Activated naive CD4-positive, alpha-beta T cell treated with anti-CD3 and anti-CD28 coated beads, Interleukin-2, amount 50 U/mL, for 72 hours (primary cell): ENCODE measurements at regions not wholly inside any gene's neighbourhood (a gene's known extent, or its start where the extent isn't known, plus 50 kb on each side); places are given as distances from the start of the nearest gene placed in this dataset.
"Not testable (repeated sequence)": the region's sequence is repeated elsewhere in the genome, so short reads cannot be mapped to it uniquely, and the experiment has no call there.

ENCODE experiments used
- ATAC-seq, 2 donors: fragments of 150-1000 bp; cut with Tn5 transposase; 2 replicates each; pipeline ENCODE4 v1.10.0; 2021; ENCODE audit warnings: mild to moderate bottlenecking in 2 of 2, moderate library complexity in 2 of 2
- DNase-seq, 2 donors: peaks; one replicate each; pipeline ENCODE4 v3.0.0; 2021 to 2022; ENCODE audit warnings: low spot score in 2 of 2
- H3K27ac Mint-ChIP-seq, 2 donors: one replicate each; pipeline ENCODE4 v1.8.0; 2022; ENCODE audit warnings: mild to moderate bottlenecking in 2 of 2, mixed read lengths in 2 of 2
- H3K36me3 Mint-ChIP-seq, 2 donors: one replicate each; pipeline ENCODE4 v1.8.0; 2022; ENCODE audit warnings: mixed read lengths in 2 of 2
- H3K9me3 Mint-ChIP-seq, 2 donors: one replicate each; pipeline ENCODE4 v1.8.0; 2022; ENCODE audit warnings: mixed read lengths in 2 of 2

DNA sequence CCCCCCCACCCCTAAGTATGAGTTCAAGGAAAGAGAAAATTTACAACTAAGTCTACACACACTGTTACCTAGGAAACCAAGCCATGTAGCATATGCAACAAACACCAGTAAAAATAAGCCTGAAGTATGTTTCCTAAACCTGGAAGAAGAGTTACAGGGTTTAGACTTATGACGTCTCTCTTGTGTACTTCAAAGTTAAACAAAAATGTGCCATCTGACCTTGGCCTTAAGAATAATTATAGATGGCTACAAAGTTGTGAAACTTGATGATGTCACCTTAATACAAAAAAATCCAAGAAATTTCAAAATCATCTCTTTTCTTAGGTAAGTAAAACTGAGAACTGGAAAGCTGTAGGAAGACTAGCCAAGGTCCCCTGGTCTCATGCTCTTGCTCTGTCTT is 297.6 kb upstream of the NRXN1 start:
- Mint-ChIP-seq H3K36me3 (no peaks in the 10 kb centered on the region), H3K27ac (no peak overlapping the region), H3K9me3 (peaks cover 5 to 8% of the 10 kb centered on the region in 2 donors)
- no peak for ATAC-seq
- no peak for DNase-seq

DNA sequence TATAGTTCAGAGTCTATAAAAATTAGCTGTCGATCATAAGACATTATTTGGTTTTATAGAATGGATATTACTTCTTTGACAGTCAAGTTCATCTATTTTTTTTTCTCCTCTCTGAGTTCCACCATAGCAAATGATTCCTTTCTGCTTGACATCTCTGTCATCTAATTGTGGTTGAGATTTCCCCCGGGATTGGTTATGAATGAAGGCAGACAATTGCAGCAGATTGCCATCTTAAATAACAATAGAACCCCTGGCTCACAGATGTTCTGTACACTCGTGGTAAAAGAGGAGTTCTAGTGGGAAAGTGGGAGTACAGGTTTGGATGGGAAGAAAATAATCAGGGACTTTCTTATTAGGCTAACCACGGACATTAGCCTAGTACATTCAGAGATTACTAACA is 292.1 kb upstream of the NRXN1 start:
- no peak overlapping the region for H3K27ac Mint-ChIP-seq
- ATAC-seq: no peak

DNA sequence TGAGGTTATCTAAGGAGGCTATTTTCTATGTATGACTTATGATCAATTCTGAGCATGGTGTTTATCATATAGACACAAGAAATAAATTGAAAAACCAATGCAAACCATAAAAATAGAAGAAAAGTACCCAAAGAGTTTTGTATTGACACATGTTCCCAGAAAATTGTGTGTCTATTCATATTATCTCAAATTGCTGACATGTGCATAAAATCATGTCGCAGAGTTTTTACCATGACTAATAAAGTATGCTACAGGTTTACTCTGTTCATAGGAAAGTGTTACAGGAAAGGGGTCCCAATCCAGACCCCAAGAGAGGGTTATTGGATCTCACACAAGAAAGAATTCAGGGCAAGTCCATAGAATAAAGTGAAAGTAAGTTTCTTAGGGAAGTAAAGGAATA is 290.7 kb upstream of the NRXN1 start:
- no peak for ATAC-seq
- Mint-ChIP-seq H3K36me3 (peaks cover 0 to 5% of the 10 kb centered on the region in 2 donors), H3K27ac (no peak overlapping the region), H3K9me3 (peaks cover 0 to 12% of the 10 kb centered on the region in 2 donors)
- no peak for DNase-seq

More for the DNA sequence above, 292.1 kb upstream of the NRXN1 start:
- H3K36me3 Mint-ChIP-seq: no peaks in the 10 kb centered on the region
- no peak for DNase-seq
- H3K9me3 Mint-ChIP-seq: peaks cover 0 to 6% of the 10 kb centered on the region in 2 donors

DNA sequence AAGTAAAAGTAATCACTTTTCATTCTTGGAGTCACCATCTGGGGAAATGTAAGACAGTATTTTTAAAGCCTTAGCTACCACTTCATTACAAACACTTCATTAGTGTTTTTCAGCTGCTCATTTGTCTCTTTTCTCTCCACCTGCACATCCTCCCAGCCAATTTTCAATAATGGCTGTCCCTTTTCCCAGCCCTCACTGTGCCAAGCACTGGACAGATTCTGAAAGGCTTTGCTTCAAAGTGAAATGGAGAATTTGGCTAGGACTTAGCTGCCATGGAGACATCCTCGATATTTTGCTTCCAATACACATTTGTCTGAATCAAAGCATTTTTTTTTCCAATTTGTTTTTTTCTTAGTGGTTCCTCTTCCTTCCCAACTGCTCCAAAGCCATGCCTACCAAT is 272.4 kb upstream of the NRXN1 start:
- no peaks in the 10 kb centered on the region for H3K36me3 Mint-ChIP-seq
- ATAC-seq (no peak), DNase-seq (no peak)
- peaks cover 9 to 11% of the 10 kb centered on the region in 2 donors for H3K9me3 Mint-ChIP-seq
- no peak overlapping the region for H3K27ac Mint-ChIP-seq

DNA sequence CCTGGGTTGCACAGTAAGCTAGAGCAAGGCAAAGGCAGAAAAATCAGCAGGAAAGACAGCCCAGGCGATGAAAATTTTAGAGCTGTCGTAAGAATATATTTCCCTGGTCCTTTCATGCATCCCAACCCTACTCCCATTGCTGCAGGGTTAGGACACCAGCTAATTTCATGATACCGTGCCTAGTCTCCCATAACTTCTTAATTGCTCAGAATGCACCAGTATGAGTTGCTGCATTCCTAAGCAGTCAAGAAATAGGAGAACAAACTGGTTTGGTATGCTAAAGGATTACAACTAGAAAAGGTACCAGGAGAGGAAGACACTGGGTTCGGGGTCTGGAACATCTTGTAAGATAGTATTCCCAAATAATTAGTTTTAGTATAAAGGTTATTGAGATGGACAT is 269.4 kb upstream of the NRXN1 start:
- no peak for DNase-seq
- ATAC-seq: no peak
- no peaks in the 10 kb centered on the region for H3K36me3 Mint-ChIP-seq
- H3K9me3 Mint-ChIP-seq: peaks cover 9 to 17% of the 10 kb centered on the region in 2 donors
- H3K27ac Mint-ChIP-seq: no peak overlapping the region

DNA sequence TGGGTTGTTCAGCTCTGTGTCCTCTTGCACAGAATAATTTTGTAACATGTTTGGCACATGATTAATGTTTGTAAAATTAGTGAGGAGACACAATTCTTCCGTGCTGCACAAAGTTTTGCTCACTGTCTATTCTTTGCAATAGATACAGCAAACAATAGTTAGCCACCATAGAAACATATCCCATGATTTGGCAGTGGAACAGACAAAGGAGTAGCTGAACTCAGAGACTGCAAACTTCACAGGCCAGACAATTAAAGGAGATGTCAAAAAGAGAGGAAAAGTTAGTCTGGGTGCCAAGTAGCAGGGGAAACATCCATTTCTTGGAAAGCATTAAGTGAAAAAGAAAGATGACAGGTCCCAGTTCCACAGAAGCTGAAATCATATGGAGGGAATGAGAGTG is 267.4 kb upstream of the NRXN1 start:
- ATAC-seq (no peak), DNase-seq (no peak)
- H3K27ac Mint-ChIP-seq: no peak overlapping the region
- no peaks in the 10 kb centered on the region for H3K36me3 Mint-ChIP-seq
- peaks cover 9 to 10% of the 10 kb centered on the region in 2 donors for H3K9me3 Mint-ChIP-seq

DNA sequence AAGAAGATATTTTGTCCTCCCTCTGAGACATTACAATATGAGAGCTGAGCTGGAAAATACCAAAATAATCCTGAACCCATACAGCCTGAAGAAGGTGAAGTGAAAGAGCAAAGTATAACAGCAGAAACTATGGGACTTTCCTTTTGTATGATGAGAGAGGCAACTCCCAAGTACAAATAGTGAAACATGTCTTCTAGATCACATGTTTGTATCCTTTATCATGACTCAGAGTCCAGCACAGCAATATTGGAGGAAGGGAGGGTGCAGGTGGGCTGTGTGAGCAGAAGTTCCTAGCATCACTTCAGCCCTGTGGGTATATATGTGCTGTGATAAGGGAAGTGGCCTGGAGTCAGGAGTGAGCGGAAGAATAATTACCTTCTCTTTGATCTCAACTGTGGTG is 265.6 kb upstream of the NRXN1 start:
- peaks cover 9 to 10% of the 10 kb centered on the region in 2 donors for H3K9me3 Mint-ChIP-seq
- H3K27ac Mint-ChIP-seq: no peak overlapping the region
- ATAC-seq (no peak), DNase-seq (no peak)
- H3K36me3 Mint-ChIP-seq: no peaks in the 10 kb centered on the region

DNA sequence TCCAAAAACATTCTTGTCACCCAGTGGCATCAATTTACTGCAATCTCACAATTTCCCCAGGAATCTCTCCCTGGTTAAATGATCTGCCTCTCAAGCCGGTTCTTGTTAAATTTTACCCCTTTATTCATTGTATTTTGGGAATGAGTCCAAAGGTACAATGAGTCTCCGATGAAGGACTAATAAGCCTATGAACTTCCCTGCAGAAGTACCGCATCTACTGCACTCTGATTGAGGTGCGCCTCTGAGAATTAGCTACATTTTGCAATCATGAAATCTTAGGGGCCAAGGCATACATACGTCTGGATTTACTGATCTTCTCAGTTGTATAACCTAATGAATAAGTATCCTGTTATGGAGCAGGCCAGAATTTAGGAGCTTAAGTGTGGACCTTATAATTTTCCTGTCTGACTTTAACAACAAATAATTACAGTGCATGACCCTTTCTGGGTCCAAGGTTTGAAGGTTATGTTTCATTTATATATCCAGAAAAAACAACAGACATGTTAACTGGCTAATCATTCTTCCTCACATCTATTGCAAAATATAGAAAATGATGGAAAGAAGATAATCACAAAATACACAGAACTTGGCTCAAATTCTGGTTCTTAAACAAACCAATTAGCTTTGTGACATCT is 261.8 kb upstream of the NRXN1 start:
- DNase-seq (no peak), ATAC-seq (no peak)
- H3K27ac Mint-ChIP-seq: no peak overlapping the region
- no peaks in the 10 kb centered on the region for H3K36me3 Mint-ChIP-seq
- peaks cover 12 to 24% of the 10 kb centered on the region in 2 donors for H3K9me3 Mint-ChIP-seq

DNA sequence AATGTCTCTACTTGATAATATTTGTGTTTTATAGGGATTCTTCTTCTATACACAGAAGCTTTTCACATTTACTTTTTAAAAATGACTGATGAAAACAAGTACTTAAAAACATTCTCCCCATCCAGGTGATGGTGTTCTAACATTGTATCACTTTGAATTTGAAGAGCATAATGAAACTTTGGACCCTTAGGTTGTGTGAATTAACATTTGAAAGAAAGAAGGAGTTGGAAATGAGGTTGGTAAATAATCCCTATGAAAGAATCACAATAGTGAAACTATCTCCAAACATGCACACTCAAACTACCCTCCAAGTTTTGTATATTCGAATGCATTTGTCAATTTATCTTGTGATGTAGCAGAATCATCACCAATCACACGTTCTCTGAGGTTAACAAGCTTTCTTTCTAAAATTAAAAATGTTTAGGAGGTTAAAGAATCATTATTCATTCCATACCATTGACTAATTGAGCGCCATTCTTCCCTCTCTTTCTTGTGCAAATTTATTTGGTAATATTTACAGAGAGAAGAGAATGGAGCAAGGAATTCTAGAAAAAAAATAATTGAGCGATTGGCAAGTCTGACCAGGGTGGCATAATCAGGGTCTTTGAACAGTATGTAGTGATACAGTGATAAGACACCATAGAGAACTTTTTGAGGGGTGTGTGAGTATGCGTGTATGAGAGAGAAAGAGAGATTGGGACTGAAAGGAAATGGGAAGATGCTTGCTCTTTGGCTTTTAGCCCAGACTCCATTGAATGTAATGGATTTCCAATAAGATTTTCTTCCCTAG is 260.0 kb upstream of the NRXN1 start:
- Mint-ChIP-seq H3K36me3 (no peaks in the 10 kb centered on the region), H3K27ac (peak overlapping the region in 1 of 2 donors; percentile 7), H3K9me3 (peaks cover 12 to 18% of the 10 kb centered on the region in 2 donors)
- DNase-seq: no peak
- ATAC-seq: no peak

DNA sequence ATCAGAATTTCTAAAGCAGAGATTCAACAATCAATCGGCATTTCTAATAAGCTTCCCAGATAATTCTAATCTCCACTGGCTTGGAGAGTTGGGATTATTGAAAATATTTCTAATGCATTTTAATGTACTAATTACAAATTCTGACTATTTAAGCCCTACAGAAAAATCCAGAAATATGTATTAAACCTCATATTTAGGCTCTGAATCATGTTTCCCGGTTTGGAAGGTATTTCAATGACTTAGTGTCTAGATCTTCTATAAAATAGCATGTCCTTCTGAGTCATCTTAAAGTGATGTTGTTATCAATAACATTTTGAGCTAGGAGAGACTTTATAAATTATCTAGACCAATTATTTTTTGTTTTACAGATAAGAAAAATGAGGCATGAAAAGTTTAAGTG is 258.8 kb upstream of the NRXN1 start:
- Mint-ChIP-seq H3K27ac (no peak overlapping the region), H3K36me3 (no peaks in the 10 kb centered on the region), H3K9me3 (peaks cover 22 to 28% of the 10 kb centered on the region in 2 donors)
- DNase-seq: no peak
- no peak for ATAC-seq

DNA sequence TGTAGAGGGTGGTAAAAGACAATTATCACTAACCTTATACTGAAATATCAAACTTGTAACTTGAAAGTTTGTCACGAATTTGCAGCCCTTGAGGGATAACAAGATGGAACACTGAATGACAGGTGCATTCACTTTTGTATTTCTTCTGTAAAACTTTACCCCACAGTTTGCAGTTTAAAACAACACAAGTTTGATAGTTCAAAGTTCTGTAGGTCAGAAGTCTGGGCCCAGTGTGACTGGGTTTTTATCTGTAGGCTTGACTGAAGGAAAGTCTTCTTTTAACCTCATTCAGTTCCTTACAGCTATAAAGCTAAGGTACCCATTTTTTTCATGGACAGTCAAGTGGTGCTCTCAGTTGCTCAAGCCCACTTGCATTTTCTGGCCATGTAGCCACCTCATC is 257.1 kb upstream of the NRXN1 start:
- DNase-seq (no peak), ATAC-seq (no peak)
- peaks cover 23 to 32% of the 10 kb centered on the region in 2 donors for H3K9me3 Mint-ChIP-seq

DNA sequence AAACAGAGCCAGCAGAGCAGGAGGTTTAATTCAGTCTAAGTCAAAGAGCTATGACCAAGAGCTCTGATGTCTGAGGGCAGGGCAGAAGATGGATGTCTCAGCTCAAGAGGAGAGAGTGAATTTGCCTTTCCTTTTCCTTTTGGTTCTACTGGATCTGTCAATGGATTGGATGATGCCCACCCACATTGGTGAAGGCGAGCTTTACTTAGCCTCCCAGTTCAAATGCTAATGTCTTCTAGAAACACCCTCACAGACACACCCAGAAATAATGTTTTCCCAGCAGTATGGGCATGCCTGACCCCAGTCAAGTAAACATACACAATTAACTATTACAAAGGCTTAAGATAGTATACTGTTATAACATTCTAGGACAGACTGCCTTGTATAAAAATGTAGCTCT is 236.3 kb upstream of the NRXN1 start:
- DNase-seq (no peak), ATAC-seq (no peak)
- no peak overlapping the region for H3K27ac Mint-ChIP-seq
- no peaks in the 10 kb centered on the region for H3K36me3 Mint-ChIP-seq
- peaks cover 0 to 3% of the 10 kb centered on the region in 2 donors for H3K9me3 Mint-ChIP-seq

More for the DNA sequence above, 257.1 kb upstream of the NRXN1 start:
- Mint-ChIP-seq H3K27ac (no peak overlapping the region), H3K36me3 (no peaks in the 10 kb centered on the region)

DNA sequence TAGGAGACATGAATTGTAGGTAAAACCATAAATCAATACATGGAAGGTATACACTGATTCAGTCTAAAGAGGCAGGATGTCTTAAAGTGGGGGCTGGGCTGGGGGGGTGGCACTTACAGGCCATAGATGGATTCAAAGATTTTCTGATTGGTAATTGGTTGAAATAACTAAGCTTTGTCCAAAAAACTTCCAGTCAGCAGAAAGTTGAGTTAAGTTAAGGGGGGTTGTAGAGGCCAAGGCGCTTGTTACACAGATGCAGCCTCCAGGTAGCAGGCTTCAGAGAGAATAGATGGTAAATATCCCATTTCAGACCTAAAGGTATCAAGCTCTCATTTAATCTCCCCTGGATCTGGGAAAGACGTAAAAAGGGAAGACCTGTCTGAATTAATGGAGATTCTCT is 233.6 kb upstream of the NRXN1 start:
- Mint-ChIP-seq H3K36me3 (no peaks in the 10 kb centered on the region), H3K27ac (no peak overlapping the region), H3K9me3 (peaks cover 0 to 6% of the 10 kb centered on the region in 2 donors)
- DNase-seq (no peak), ATAC-seq (no peak)

DNA sequence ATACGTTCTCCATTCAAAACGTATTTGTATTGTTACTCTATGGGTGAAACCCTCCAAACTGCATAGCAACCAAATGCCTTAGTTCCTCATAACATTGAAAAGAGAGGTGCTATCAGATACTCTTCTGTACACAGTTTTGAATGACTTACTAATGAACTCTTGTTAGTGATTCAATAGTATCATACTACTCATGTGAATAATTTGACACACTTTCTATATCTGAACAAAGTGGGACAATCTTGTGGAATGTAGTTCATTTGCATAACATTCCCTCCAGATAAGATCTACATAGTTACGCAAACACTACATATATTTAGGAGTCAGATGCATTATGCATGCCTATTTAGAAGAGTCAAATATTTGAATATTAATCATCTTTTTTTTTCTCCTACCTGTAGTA is 232.0 kb upstream of the NRXN1 start:
- no peak for ATAC-seq
- peaks cover 0 to 7% of the 10 kb centered on the region in 2 donors for H3K9me3 Mint-ChIP-seq
- H3K27ac Mint-ChIP-seq: no peak overlapping the region
- H3K36me3 Mint-ChIP-seq: no peaks in the 10 kb centered on the region
- DNase-seq: no peak

DNA sequence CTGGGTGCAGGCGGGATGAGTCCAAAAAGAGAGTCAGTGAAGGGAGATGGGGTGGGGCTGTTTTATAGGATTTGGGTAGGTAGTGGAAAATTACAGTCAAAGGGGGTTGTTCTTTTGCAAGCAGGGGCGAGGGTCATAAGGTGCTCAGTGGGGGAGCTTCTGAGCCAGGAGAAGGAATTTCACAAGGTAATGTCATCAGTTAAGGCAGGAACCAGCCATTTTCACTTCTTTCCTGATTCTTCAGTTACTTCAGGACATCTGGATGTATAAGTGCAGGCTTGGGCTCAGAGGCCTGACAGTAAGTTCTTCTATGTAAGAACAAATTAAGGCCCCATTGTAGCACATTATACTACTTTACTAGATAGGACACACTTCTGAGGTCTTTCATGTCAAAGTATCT is 231.2 kb upstream of the NRXN1 start:
- H3K9me3 Mint-ChIP-seq, DNase-seq, H3K36me3 Mint-ChIP-seq, ATAC-seq, H3K27ac Mint-ChIP-seq: not testable (repeated sequence)

DNA sequence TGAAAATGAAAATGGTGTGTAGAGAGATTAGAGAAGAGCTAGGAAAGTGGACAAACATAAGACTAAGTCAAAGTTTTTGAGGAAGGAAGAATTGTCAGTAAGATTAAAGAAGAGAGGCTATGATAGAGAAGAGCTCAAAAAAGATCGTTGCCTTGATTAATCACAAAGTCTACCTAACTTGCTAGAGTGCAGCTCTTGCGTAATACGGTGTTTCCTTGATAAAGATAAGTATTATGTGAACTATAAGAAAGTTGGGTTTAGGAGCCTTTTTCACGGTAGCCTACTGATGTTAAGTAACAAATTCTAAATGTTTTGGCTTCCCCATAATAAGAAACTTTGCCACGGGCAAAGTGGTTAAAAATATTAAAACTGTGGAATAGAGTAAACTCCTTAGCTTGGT is 226.4 kb upstream of the NRXN1 start:
- H3K27ac Mint-ChIP-seq: no peak overlapping the region
- ATAC-seq: no peak
- H3K36me3 Mint-ChIP-seq: no peaks in the 10 kb centered on the region
- DNase-seq: no peak
- H3K9me3 Mint-ChIP-seq: peaks cover 5 to 26% of the 10 kb centered on the region in 2 donors

DNA sequence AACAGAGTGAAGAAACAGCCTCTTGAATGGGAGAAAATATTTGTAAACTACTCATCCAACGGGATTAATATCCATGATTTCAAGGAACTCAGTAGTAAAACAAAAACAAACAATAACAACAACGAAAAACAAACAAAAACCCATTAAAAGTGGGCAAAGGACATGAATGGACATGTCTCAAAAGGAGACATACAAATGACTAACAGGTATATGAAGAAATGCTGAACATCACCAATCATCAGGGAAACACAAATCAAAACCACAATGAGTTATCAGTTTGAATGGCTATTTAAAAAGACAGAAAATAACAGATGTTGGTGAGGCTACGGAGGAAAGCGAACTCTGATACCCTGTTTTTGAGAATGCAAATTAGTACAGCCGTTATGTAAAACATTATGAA is 224.8 kb upstream of the NRXN1 start:
- H3K36me3 Mint-ChIP-seq: no peaks in the 10 kb centered on the region
- H3K27ac Mint-ChIP-seq: no peak overlapping the region
- H3K9me3 Mint-ChIP-seq: peaks cover 5 to 26% of the 10 kb centered on the region in 2 donors
- ATAC-seq: no peak
- DNase-seq: no peak

DNA sequence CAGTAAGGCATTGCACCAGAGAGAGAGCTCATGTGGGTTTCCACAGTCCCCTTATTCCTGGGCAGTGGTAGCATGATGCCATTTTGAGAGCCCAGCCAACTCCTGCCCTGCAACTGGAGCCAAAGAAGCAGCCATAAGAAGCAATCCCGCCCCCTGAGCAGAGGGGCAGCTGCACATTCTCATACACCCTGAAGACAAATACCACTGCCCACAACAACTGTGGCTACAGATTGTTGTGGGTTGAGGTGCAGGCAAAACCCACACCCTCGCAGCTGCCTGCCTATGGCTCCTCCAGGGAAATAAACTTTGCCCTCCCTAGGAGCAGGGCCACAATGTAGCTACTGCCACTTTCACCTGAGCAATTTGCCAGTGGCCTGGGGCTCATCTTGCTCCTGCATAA is 219.4 kb upstream of the NRXN1 start:
- no peaks in the 10 kb centered on the region for H3K36me3 Mint-ChIP-seq
- peaks cover 0 to 22% of the 10 kb centered on the region in 2 donors for H3K9me3 Mint-ChIP-seq
- DNase-seq: no peak
- H3K27ac Mint-ChIP-seq: no peak overlapping the region
- ATAC-seq: no peak
